GM21786 (cell line): ENCODE measurements at regions not wholly inside any gene's neighbourhood (a gene's known extent, or its start where the extent isn't known, plus 50 kb on each side); places are given as distances from the start of the nearest gene placed in this dataset.

Source experiments
- ATAC-seq: cut with Tn5 transposase; IDR thresholded peaks from one replicate; pipeline ENCODE4 v1.9.1; 2021; ENCODE audit not compliant: unreplicated experiment

DNA sequence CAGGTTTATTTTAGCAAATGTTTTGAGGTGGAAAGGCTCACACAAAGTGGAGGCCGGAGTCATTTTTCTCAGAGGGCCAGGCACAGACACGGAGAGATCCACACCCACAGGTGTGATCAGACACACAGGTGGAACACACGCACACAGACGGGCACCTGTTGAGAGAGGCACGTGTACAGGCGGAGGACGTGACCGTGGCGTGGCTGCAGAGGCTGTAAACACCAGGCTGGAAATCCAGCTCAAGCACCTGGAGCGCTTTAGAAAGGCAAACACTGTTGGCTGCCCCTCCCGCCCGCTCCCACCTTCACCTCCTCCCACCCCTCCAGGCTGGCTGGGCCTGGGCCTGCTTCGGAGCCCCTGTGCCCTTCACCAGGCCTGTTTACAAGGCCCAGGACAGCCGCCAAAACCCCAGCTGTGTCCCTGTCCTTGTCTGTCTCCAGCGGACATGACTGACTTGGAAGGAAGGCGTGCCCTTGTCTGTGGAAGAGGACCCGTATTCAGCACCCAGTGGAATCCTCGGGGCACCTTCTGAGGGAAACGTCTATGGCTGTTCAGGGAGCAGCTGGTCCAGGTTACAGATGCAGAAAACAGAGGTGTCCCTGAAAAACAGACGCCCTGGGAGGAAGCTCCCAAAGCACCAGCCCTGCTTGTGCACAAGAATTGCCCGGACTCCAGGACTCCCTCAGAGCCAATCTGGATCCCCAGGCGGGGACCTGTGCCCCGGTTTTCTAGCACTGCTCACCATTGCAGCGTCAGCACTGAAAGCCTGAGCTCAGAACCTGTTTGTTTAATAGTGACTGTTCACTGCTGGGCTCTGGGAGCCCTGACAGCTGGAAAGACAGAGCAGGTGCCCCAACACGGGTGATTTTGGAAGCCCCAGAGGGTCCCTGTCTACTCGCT lies 134.3 kb upstream of the HAAO start:
- ATAC-seq, result no peak

DNA sequence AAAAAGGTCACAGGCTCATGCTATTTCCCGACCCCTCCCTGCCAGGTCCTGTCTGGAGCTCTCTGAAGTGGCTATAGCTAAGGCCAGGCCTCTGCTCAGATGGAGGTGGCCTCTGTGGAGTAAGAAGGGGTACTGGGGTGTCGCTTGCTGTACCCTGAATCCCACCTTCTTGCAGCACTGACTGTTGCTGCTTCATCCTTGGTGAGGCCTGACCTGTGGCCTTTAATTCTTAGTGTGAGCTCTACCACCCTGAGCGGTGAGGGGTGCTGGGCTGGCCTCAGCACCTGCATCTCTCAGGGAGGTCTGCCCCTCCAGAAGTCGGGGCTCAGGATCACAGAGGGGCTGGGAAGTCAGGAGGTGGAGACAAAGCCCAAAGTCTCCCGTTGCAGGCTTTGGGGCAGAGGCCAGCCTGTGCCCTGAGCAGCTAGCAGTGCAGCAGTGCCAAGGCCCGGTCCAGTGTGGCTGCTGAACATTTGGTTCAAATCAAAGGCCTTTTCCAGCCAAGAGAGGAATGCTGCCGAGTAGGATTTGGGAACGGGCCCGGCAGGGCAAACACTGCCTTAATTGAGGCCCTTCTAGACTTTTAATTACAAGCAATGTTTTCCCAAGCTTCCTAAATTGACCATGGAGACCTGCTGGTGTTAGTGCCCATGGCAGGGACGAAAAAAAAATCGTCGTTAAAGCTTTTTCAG lies 133.5 kb upstream of the HAAO start:
- no peak for ATAC-seq

DNA sequence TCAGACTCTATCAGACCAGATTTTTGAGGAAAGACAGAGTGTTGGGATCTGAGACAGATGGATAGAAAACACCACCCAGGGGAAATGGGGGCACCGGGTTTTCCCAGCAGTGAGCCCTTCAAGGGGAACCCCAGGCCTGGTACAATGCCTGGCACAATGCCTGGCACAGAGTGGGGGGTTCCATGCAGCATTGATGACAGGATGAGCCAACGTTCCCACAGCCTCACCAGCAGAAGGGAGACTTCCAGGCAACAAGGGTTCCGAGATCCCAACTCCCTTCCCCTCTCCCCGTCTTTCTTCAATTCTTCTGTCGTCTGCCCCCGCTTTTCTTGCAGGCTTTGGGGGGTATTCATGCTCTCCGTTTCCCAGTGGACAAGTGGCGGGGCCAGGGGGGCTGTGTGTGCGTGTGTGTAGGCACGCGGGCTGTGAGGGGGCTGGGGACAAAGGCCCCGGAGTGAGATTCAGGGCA lies 132.1 kb upstream of the HAAO start:
- ATAC-seq, result no peak

DNA sequence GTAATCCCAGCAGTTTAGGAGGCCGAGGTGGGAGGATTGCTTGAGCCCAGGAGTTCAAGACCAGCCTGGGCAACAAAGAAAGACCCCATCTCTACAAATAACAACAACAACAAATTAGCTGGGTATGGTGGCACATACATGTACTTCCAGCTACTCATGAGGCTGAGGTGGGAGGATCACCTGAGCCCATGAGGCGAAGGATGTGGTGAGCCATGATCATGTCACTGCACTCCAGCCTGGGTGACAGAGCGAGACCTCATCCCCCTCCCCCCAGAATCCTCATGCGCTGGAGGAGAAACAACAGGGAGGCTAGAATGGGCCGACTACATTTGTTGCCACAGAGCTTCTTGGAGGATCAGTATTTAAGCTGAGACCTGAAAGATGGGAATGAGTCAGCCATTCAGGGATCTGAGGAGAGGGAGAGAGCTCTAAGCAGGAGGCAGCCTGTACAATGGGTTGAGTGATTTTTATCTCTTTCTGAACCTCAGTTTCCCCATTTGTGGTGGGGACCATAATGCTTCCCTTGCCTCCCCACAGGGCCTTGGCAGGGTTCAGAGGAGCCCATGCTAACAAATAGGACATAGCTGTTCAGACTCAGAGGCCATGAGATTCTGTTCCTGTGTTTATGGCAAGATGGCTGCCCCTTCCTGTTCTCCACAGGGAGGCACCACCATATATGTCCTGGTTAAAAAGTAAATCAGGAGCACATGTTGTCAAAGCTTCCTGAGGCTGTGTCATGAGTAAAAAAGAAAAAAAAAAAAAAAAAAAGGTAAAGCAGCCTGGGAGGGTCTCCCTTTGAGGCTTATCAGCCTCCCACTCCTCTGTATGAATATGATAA lies 131.4 kb upstream of the HAAO start:
- no peak for ATAC-seq

DNA sequence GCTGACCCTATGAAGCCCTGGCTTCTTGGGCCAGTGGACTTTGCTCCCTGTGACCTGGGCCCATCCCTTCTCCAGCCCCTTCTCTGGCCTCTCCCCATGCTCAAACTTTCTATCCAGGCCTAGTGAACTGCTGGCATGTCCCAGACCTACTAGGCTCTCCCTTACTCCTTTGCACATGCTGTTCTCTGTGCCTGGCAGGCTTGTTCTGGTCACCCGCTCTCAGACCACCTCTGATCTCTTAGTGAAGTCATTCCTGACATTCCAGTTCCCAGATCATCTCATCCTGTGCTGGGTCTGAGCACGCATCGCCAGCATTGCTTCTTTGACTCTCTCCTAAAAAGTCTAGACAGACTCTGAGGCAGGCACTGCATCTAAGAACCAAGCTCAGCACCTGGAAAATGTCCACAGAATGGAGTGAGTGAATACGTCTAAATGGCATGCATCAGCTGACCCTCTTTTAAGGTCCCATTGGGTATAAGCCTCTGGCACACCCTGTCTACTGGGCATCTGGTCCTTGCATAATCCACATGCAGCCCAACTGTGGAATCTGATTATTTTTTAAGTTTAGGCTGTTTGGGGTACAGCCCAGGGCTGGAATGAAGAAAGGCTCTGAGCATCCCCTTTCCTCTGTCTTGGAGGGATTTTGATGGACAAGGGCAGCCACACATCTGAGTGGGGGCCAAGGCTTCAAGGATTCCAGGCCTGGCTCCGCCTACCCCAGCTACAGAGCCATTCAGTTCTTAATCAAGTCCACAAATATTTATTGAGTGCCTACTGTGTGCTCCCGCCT lies 130.6 kb upstream of the HAAO start:
- ATAC-seq, result no peak

DNA sequence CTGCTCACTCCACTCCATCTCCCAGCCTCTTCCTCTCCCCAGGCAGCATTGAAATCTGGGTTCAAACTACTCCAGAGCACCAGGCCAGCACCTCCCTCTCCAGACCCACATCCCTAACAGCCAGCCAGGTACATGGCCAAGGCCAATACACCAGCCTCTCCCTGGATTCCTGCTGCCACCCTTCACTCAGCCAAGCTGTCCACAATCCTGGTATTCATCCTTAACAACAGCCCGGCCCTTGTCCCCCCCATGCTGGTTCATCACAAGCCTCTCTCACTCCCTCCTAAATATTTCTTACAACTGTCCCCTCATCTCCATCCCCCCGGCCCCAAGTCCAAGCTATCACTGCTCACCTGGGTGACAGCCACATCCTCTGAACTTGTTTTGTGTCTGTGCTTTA lies 129.9 kb upstream of the HAAO start:
- ATAC-seq, result no peak

DNA sequence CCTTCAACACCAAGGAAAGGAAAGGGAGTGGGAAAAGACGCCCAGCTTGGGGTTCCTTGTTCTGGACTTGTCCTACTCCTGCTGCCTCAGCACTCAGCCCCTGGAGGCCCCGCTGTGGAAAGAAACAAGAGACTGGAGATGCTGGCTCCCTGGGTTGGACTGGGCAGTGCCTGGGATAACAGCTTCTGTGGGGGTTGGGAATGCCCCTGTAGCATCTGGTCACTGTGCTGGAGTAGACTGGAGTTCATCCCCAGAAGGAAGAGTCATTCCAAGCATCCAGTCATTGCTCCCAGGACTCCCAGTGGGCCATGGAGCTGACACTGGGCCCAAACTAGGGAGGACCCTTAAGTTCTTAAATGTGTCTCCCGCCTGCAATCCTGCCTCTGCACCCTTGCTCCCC lies 129.3 kb upstream of the HAAO start:
- ATAC-seq, result no peak

DNA sequence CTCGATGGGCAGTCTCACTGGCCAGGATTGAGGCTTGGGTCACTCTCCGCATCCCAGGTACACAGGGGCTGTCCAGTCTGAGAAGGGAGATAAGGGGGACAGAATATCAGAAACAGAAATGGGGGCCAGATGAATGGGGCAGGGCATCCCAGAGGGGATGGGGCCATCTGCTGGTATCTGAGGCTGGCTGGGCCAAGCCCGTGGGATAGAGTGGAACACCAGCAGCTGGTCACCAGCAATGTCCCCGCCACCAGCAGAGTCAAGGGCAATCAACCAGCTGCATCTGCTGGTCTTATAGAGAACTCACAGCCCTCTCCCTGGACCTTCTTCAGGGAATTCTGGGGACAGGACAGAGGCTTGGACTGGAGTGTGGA lies 128.8 kb upstream of the HAAO start:
- ATAC-seq, result no peak

DNA sequence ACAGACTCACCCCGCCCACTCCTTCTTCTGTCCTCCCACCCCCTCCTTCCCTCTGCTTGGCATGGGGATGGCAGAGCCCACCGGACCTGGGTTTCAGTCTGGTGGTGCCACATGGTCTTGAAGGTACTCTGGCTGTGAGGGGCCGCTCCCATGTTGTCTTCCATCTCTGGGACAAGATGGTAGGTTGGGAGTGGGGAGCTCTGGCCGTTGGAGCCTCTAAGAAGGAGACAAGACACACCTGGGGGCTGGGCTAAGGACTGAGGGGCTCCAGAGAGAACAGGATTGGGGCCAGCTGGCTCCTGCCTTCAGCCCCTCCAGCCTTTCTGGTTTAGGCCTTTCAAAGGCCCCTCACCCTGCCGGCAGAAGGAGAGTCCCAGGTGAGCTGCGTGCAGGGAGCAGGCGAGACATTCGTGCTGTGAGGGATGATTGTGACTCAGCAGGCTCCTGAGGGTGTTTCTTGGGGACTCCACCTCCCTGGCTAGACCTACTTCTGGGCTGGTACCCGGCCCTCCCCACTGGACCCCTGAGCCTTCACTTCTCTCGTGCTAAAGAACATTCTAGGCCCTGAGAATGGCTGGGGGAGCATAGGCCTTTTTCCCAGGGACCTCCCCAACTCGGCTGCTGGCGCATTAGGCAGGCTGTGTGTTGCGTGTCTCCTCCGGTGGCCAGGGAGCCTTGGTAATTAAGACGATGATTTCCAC lies 128.2 kb upstream of the HAAO start:
- ATAC-seq, result no peak

DNA sequence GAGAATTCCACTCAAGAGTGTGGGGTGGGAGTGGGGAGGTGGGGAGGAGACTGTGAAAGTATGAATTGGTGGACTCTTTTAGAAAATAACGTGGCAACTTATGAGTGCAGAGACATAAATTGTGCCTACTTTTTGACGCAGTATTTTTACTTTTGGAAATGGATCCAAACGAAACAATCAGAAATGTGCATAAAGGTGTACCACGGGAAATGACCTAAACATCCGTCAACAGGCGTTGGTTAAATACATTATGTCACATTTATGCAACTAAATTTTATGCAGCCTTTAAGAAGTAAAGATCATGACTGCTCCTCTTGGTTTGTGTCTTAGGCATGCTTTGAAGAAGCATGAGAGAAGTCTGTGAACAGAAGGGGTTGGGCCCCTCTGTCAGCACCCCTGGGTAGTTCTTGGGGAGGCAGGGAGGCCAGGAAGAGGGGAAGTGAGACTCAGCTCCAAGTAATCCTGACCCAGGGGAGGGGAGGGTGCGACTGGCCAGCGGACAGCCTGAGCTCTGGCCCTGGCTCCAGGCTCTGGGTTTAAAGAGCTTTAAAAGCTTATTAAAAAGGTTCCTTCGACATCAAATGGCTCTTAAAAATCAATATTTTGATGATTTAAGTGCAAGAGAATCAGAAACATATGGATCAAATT lies 126.4 kb upstream of the HAAO start:
- ATAC-seq, result no peak

DNA sequence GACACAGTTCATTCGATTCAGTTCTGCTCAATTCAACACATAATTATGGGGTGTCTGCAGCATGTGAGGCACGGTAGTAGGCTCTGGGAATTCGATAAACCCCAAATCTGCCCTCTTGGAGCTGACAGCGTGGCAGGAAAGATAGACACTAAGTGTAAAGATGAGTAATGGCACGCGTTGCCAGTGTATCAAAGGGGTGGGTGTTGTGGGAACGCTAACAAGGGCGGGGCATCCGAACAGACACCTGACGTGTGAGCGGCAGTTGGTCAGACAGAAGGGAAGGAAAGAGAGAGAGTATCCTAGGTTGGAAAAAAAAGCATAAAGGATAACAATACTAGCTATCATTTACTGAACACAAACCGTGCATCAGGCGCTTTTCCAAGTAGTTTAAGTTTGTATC lies 125.7 kb upstream of the HAAO start:
- ATAC-seq, result no peak

DNA sequence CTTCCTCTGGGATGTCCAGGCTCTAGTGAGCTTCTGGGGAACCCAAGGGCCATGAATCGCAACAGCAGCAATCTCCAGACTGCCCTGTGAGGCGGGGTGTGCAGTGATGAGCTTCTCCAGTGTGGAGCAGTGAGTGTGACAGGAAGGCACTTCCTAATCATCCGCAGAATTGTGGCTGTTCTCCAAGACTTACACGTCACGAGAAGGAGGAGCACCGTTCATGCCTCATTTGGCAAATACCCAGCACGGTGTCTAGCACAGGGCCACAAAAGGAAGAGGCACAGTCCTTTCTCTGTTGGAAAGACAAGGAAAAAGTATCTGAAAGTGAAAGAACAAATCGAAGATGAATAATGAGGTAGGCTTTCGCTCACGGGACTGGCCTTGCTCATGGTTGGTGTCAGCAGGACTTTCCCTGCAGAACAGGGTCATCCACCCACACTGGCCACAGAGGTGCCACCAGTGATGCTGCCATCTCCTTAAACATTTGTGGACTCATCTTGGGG lies 125.1 kb upstream of the HAAO start:
- peak; percentile 59 for ATAC-seq

DNA sequence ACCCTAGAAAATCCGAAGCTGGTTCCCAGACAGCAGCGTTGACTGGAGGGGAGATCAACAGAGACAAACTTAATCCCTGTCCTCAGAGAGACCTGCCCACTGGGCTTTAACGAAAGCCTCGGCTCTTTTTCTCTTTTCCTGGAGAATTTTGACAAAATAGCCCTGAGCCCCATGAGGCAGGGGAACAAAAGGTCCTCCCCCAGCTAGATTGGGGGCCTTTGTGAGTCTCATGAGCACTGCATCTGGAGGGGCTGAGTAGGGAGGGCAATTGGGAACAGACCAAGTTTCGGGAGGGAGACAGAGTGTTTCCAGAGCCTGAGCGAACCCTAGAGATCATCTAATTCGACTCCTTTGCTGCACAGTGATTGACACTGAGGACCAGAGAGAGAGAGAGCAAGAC lies 123.9 kb upstream of the HAAO start:
- ATAC-seq, result no peak

DNA sequence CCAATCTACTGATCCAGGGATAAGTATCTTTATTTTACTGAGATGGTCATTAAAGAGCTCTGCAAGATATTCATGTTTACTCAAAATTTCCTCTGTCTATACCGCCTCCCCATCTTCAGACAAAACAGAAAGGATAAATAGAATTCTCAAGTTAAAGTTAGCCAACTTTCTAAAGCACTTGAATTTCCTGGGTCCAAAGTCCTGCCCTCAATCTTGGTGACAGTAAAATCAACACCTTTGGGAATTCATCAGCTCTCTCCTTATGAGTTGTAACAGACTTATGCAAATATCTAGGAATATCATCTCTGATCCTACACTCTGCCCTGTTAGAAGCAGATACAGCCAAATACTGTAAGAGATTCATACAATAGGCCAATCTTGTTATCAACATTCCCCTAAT lies 122.5 kb upstream of the HAAO start:
- no peak for ATAC-seq

DNA sequence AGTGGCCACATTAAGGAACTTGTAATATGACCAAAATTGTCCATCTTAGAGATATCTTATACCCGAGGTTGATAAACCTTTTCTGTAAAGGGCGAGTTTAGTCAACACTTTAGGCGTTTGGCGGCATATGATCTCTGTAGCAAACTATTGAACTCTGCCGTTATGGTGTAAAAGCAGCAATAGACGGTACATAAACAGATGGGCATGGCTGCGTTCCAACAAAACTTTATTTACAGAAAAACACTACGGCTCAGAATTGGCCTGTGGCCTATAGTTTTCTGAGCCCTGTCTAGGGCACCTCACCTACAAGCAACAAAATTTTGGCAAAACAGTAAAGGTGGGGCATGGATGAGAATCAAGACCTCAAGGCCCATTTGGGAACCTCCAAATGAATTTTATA lies 121.9 kb upstream of the HAAO start:
- ATAC-seq, result no peak

DNA sequence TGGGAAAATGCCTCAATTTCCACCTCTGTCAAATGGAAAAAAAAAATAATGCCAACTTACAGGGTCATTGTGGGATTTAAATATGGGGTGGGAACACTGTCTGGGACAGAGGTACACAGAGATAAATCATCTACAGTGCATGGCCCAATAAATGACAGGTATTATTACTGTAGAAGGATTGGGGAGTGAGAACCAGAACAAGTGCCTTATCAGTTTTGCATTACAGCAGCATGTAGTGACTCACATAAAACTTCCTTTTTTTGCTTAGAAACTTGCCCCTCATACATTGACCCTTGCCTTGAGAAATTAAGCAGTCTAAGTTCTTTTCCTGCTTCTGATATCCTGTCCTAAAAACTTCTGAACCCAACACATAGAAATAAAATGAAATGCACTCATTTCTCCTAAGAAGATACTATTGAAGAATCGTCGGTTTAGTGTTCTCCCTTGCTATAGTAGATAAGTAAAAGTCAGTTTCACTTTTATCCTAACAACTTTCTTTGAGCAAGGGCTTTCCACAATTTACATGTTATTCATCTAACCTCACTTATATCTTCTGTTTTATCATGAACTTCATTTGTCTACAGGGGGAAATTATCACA lies 121.0 kb upstream of the HAAO start:
- ATAC-seq, result no peak

DNA sequence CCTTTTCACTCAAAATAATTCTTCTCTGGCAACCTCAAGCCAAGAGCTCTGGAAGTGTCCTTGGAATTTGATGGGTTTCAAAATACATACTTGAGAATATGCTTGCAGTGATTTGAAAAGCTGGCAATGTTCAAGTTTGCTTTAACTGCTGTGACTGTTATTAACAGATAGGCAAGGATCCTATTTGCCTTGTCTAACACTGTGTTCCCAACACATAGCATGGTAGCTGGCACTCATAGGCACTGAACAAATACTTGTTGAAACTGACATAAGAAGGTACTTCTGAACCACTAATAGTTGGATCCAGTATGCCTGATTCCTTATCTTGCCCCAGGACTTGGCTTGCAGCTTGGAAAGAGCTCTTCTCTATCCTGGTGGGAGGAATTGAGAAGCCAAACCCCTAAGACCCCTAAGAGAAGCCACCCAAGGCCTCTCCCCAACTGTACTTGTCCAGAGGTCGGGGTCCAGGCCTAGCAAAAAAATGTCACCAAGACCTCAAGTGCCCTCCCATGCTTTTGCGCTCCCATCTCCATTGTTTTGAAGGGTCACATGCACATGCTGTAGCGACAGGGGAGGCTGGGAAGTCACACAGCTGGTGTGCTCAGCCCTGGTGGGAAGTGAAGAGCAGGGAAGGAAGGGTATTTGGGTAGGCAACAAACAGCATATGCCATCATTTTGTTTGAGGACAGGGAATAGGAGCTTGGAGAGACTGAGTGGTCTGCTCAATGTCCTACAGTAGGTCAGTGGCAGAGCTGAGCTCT lies 118.4 kb upstream of the HAAO start:
- ATAC-seq, result no peak

DNA sequence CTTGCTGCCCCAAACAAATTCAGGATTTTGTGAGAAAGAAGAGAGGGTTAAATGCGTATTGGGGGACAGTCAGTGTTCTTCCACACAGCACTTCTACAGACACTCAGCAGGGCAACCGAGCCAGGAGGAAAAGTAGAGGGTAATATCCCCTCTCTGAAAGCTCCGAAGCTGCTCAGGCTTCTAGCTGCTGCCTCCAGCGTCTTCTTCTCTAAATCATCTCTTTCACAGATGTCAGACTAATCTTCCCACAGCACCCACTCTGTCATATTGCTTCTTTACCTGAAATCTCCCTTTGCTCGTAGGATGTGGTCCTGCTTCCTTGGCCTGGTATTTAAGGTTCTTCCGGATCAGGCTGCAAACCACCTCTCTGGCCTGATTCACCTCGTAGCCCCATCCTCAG lies 117.6 kb upstream of the HAAO start:
- no peak for ATAC-seq
